ENCODE measurements at regions not wholly inside any gene's neighbourhood (a gene's known extent, or its start where the extent isn't known, plus 50 kb on each side); places are given as distances from the start of the nearest gene placed in this dataset.
"Not testable (repeated sequence)": the region's sequence is repeated elsewhere in the genome, so short reads cannot be mapped to it uniquely, and the experiment has no call there.

- H3K4me3 ChIP-seq (replicated peaks; ENCODE audit: low read depth, low read length): no peak overlapping the region
- no peak for DNase-seq (ENCODE audit: low read depth)
- no peak for TF ChIP-seq CTCF (IDR thresholded peaks at IDR 0.05; ENCODE audit: low read length, missing control alignments)
Observed at GRCh38 chr1:189315035-189315901, 1162.4 kb downstream of the BRINP3 start.

GRCh38 chr1:189323091-189323490 lies 1154.6 kb downstream of the BRINP3 start:
- DNase-seq (ENCODE audit: low read depth): peak; percentile 36
- no peak overlapping the region for H3K4me3 ChIP-seq (replicated peaks; ENCODE audit: low read depth, low read length)
- no peak for TF ChIP-seq CTCF (IDR thresholded peaks at IDR 0.05; ENCODE audit: low read length, missing control alignments)

- not testable (repeated sequence) for H3K4me3 ChIP-seq (replicated peaks; ENCODE audit: low read depth, low read length); DNase-seq (ENCODE audit: low read depth)
Observed at GRCh38 chr1:189331071-189331470, 1146.6 kb downstream of the BRINP3 start.

GRCh38 chr1:189336115-189337100 lies 1141.3 kb downstream of the BRINP3 start:
- no peak overlapping the region for H3K4me3 ChIP-seq (replicated peaks; ENCODE audit: low read depth, low read length)
- no peak for DNase-seq (ENCODE audit: low read depth)
- TF ChIP-seq CTCF (IDR thresholded peaks at IDR 0.05; ENCODE audit: low read length, missing control alignments): no peak

GRCh38 chr1:189349607-189350006 lies 1128.1 kb downstream of the BRINP3 start:
- H3K4me3 ChIP-seq (replicated peaks; ENCODE audit: low read depth, low read length): no peak overlapping the region
- no peak for DNase-seq (ENCODE audit: low read depth)
- TF ChIP-seq CTCF (IDR thresholded peaks at IDR 0.05; ENCODE audit: low read length, missing control alignments): no peak

- no peak for TF ChIP-seq CTCF (IDR thresholded peaks at IDR 0.05; ENCODE audit: low read length, missing control alignments)
- peak overlapping the region; percentile 5 for H3K4me3 ChIP-seq (replicated peaks; ENCODE audit: low read depth, low read length)
Observed at GRCh38 chr1:189350983-189351616, 1126.6 kb downstream of the BRINP3 start.

GRCh38 chr1:189351960-189352359 lies 1125.7 kb downstream of the BRINP3 start:
- no peak overlapping the region for H3K4me3 ChIP-seq (replicated peaks; ENCODE audit: low read depth, low read length)
- no peak for TF ChIP-seq CTCF (IDR thresholded peaks at IDR 0.05; ENCODE audit: low read length, missing control alignments)
- no peak for DNase-seq (ENCODE audit: low read depth)

More at GRCh38 chr1:189350983-189351616, 1126.6 kb downstream of the BRINP3 start:
- DNase-seq (ENCODE audit: low read depth): no peak
